ENCODE measurements at regions not wholly inside any gene's neighbourhood (a gene's known extent, or its start where the extent isn't known, plus 50 kb on each side); places are given as distances from the start of the nearest gene placed in this dataset.
"Not testable (repeated sequence)": the region's sequence is repeated elsewhere in the genome, so short reads cannot be mapped to it uniquely, and the experiment has no call there.

DNA sequence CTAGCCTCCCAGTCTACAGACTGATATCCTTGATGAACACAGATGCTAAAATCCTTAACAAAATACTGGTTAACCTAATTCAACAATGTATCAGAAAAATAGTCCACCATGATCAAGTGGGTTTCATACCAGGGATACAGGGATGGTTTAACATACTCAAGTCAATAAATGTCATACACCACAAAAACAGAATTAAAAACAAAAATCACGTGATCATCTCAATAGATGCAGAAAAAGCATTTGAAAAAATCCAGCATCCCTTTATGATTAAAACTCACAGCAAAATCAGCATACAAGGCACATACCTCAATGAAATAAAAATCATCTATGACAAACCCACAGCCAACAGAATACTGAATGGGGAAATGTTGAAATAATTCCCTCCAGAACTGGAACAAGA lies 685.7 kb upstream of the DPPA4 start:
- TF ChIP-seq POLR2A (IDR thresholded peaks at IDR 0.05; ENCODE audit: low read depth, low read length); POLR2AphosphoS5 (IDR thresholded peaks at IDR 0.05; ENCODE audit: low read depth, low read length); TAF1 (IDR thresholded peaks at IDR 0.05; ENCODE audit: borderline replicate concordance, low read depth, low read length): not testable (repeated sequence)

All from GM12892 (cell line).